Cardiac muscle cell (in vitro differentiated cells and primary cell): ENCODE measurements at regions not wholly inside any gene's neighbourhood (a gene's known extent, or its start where the extent isn't known, plus 50 kb on each side); places are given as distances from the start of the nearest gene placed in this dataset.

ENCODE experiments used
- DNase-seq, 2 donors: peaks; one replicate each; pipeline versions ENCODE4 v3.0.0 to v3.0.0-alpha.2; 2010 to 2017; ENCODE audit warnings: low read depth in 1 of 2, low spot score in 1 of 2
- H3K27ac ChIP-seq: fragments of 200-600 bp; sonication (generic); 2 replicates; pipeline ENCODE4 v1.5.1; 2016
- H3K27me3 ChIP-seq: fragments of 200-600 bp; sonication (generic); 2 replicates; pipeline ENCODE4 v1.6.0; 2016; ENCODE audit warnings: control low read depth
- H3K36me3 ChIP-seq: fragments of 200-600 bp; sonication (generic); 2 replicates; pipeline ENCODE4 v1.5.1; 2016; ENCODE audit warnings: control low read depth
- H3K4me1 ChIP-seq: fragments of 200-600 bp; sonication (generic); 2 replicates; pipeline ENCODE4 v1.8.1; 2017; ENCODE audit warnings: low read depth, mild to moderate bottlenecking, mixed run types
- H3K4me3 ChIP-seq: fragments of 200-600 bp; sonication (generic); 2 replicates; pipeline ENCODE4 v1.5.1; 2016; ENCODE audit warnings: mild to moderate bottlenecking
- H3K9me3 ChIP-seq: fragments of 200-600 bp; sonication (generic); 2 replicates; pipeline ENCODE4 v1.5.1; 2017; ENCODE audit warnings: low read depth, mild to moderate bottlenecking, control low read depth
- CTCF ChIP-seq: IDR thresholded peaks from 2 replicates; pipeline ENCODE4 v1.5.1; 2012; ENCODE audit warnings: low read depth, mild to moderate bottlenecking, low read length

- Histone ChIP-seq H3K9me3 (peaks cover 5% of the 10 kb centered on the region), H3K4me1 (no peaks in the 10 kb centered on the region), H3K27ac (no peak overlapping the region), H3K27me3 (no peaks in the 10 kb centered on the region), H3K36me3 (no peaks in the 10 kb centered on the region), H3K4me3 (no peak overlapping the region)
- DNase-seq: no peak
- TF ChIP-seq CTCF: no peak
Observed at GRCh38 chr1:4482526-4482925, 171.9 kb upstream of the AJAP1 start.

- H3K4me3 ChIP-seq: no peak overlapping the region
- DNase-seq: no peak
- H3K27me3 ChIP-seq: no peaks in the 10 kb centered on the region
- H3K27ac ChIP-seq: no peak overlapping the region
- H3K36me3 ChIP-seq: no peaks in the 10 kb centered on the region
- H3K9me3 ChIP-seq: peaks cover 5% of the 10 kb centered on the region
- H3K4me1 ChIP-seq: no peaks in the 10 kb centered on the region
- no peak for TF ChIP-seq CTCF
Observed at GRCh38 chr1:4483021-4483625, 171.3 kb upstream of the AJAP1 start.

- Histone ChIP-seq H3K4me3 (no peak overlapping the region), H3K4me1 (no peaks in the 10 kb centered on the region), H3K27me3 (no peaks in the 10 kb centered on the region), H3K36me3 (no peaks in the 10 kb centered on the region), H3K9me3 (no peaks in the 10 kb centered on the region), H3K27ac (no peak overlapping the region)
- no peak for DNase-seq
- TF ChIP-seq CTCF: no peak
Observed at GRCh38 chr1:4485398-4485797, 169.0 kb upstream of the AJAP1 start.

- no peak overlapping the region for H3K4me3 ChIP-seq
- H3K36me3 ChIP-seq: no peaks in the 10 kb centered on the region
- H3K27ac ChIP-seq: no peak overlapping the region
- no peaks in the 10 kb centered on the region for H3K9me3 ChIP-seq
- H3K27me3 ChIP-seq: no peaks in the 10 kb centered on the region
- H3K4me1 ChIP-seq: no peaks in the 10 kb centered on the region
- no peak for TF ChIP-seq CTCF
- no peak for DNase-seq
Observed at GRCh38 chr1:4485878-4486277, 168.5 kb upstream of the AJAP1 start.

GRCh38 chr1:4486408-4487120 lies 167.8 kb upstream of the AJAP1 start:
- Histone ChIP-seq H3K27me3 (no peaks in the 10 kb centered on the region), H3K9me3 (no peaks in the 10 kb centered on the region), H3K27ac (no peak overlapping the region), H3K4me1 (no peaks in the 10 kb centered on the region), H3K36me3 (no peaks in the 10 kb centered on the region), H3K4me3 (no peak overlapping the region)
- no peak for TF ChIP-seq CTCF
- no peak for DNase-seq
